ENCODE measurements at regions not wholly inside any gene's neighbourhood (a gene's known extent, or its start where the extent isn't known, plus 50 kb on each side); places are given as distances from the start of the nearest gene placed in this dataset.

GRCh38 chr1:199176713-199177112 is 537.9 kb downstream of the PTPRC start:
- TF ChIP-seq POLR2A (IDR thresholded peaks at IDR 0.05) (no peak), CTCF (IDR thresholded peaks at IDR 0.05 in 4 of 5, conservative IDR thresholded peaks at IDR 0.05 in 1 of 5) (no peak)

All from gastrocnemius medialis (tissue), 4 donors.